Liver (tissue), 2 donors: ENCODE measurements at regions not wholly inside any gene's neighbourhood (a gene's known extent, or its start where the extent isn't known, plus 50 kb on each side); places are given as distances from the start of the nearest gene placed in this dataset.

Experiments
- TF ChIP-seq, protein P1 (sequence below): fragments of 150-350 bp; IDR thresholded peaks from 2 replicates; pipeline ENCODE4 v1.5.1; 2017; ENCODE audit warnings: improper control_type of control experiment, low read depth, low read length; ENCODE audit not compliant: missing input control
- TF ChIP-seq, protein P2 (sequence below): IDR thresholded peaks from 2 replicates; pipeline ENCODE4 v1.6.1; 2016; ENCODE audit warnings: antibody characterized with exemption
- TF ChIP-seq, protein P3 (sequence below): IDR thresholded peaks from 2 replicates; pipeline ENCODE4 v1.6.1; 2016; ENCODE audit warnings: antibody characterized with exemption
- donor health status: healthy.

DNA sequence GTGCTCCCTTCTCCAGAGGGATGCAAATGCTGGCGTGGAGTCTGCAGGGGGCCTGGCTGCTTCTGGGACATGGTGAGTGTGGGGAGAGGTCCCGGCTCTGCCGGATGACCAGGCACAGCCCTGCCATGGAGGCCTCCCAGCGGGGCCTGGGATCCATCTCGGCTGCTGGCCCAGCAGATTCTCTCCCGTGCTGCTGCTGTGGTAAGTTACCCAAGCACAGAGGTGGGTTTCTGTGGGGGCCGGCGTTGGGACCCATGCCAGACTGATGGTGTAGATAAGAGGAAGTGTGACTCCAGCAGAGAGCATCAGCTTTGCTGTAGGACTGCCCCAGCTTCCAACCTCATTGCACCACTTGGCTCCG, 147.5 kb upstream of the B3GAT1 start:
- TF ChIP-seq, protein P1, sequence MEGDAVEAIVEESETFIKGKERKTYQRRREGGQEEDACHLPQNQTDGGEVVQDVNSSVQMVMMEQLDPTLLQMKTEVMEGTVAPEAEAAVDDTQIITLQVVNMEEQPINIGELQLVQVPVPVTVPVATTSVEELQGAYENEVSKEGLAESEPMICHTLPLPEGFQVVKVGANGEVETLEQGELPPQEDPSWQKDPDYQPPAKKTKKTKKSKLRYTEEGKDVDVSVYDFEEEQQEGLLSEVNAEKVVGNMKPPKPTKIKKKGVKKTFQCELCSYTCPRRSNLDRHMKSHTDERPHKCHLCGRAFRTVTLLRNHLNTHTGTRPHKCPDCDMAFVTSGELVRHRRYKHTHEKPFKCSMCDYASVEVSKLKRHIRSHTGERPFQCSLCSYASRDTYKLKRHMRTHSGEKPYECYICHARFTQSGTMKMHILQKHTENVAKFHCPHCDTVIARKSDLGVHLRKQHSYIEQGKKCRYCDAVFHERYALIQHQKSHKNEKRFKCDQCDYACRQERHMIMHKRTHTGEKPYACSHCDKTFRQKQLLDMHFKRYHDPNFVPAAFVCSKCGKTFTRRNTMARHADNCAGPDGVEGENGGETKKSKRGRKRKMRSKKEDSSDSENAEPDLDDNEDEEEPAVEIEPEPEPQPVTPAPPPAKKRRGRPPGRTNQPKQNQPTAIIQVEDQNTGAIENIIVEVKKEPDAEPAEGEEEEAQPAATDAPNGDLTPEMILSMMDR, result no peak
- TF ChIP-seq, protein P2, sequence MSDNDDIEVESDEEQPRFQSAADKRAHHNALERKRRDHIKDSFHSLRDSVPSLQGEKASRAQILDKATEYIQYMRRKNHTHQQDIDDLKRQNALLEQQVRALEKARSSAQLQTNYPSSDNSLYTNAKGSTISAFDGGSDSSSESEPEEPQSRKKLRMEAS, result no peak
- TF ChIP-seq, protein P3, sequence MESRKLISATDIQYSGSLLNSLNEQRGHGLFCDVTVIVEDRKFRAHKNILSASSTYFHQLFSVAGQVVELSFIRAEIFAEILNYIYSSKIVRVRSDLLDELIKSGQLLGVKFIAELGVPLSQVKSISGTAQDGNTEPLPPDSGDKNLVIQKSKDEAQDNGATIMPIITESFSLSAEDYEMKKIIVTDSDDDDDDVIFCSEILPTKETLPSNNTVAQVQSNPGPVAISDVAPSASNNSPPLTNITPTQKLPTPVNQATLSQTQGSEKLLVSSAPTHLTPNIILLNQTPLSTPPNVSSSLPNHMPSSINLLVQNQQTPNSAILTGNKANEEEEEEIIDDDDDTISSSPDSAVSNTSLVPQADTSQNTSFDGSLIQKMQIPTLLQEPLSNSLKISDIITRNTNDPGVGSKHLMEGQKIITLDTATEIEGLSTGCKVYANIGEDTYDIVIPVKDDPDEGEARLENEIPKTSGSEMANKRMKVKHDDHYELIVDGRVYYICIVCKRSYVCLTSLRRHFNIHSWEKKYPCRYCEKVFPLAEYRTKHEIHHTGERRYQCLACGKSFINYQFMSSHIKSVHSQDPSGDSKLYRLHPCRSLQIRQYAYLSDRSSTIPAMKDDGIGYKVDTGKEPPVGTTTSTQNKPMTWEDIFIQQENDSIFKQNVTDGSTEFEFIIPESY, result no peak
